ENCODE measurements at regions not wholly inside any gene's neighbourhood (a gene's known extent, or its start where the extent isn't known, plus 50 kb on each side); places are given as distances from the start of the nearest gene placed in this dataset.
"Not testable (repeated sequence)": the region's sequence is repeated elsewhere in the genome, so short reads cannot be mapped to it uniquely, and the experiment has no call there.

DNA sequence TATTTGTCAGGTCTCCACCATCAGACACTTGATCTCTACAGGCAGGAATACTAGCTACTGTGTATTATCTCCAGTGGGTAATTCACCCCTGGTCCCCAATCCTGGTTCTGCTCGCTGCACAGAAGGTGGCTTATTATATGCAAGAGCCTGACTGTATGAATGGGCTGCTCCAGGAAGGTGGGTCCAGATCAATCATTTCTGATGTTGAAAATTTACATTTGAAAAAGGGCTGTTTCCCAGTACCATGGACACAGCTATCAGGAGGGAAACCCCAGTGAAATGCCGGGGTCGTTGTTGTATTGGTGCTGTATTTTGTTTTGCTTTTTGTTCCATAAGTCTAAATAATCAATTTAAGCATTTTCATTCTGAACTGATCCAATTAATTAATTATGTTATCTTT lies 367.6 kb downstream of the RND3 start:
- POLR2A ChIA-PET (ENCODE audit: unreplicated experiment) = no interaction called here
- Histone ChIP-seq H3K4me2 (no peak overlapping the region), H3K9me3 (ENCODE audit: insufficient read depth, low read depth) (no peaks in the 10 kb centered on the region), H3K79me2 (ENCODE audit: low read depth) (no peaks in the 10 kb centered on the region), H3K4me1 (replicated peaks; ENCODE audit: insufficient read depth) (no peaks in the 10 kb centered on the region), H3K9me2 (ENCODE audit: insufficient read depth) (no peaks in the 10 kb centered on the region), H3K27ac (no peak overlapping the region), H3F3A (ENCODE audit: insufficient read depth, low read depth) (no peaks in the 10 kb centered on the region), H4K20me1 (ENCODE audit: insufficient read depth) (no peaks in the 10 kb centered on the region), H2AFZ (no peak overlapping the region), H3K27me3 (ENCODE audit: insufficient read depth, low read depth) (no peaks in the 10 kb centered on the region), H3K4me3 (no peak overlapping the region), H3K36me3 (ENCODE audit: low read depth) (no peaks in the 10 kb centered on the region)
- intact Hi-C loops (cut with micrococcal nuclease; ENCODE audit: unreplicated experiment) = no loop called here
- TF ChIP-seq, protein P1, sequence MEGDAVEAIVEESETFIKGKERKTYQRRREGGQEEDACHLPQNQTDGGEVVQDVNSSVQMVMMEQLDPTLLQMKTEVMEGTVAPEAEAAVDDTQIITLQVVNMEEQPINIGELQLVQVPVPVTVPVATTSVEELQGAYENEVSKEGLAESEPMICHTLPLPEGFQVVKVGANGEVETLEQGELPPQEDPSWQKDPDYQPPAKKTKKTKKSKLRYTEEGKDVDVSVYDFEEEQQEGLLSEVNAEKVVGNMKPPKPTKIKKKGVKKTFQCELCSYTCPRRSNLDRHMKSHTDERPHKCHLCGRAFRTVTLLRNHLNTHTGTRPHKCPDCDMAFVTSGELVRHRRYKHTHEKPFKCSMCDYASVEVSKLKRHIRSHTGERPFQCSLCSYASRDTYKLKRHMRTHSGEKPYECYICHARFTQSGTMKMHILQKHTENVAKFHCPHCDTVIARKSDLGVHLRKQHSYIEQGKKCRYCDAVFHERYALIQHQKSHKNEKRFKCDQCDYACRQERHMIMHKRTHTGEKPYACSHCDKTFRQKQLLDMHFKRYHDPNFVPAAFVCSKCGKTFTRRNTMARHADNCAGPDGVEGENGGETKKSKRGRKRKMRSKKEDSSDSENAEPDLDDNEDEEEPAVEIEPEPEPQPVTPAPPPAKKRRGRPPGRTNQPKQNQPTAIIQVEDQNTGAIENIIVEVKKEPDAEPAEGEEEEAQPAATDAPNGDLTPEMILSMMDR (conservative IDR thresholded peaks at IDR 0.05) = no peak
- TF ChIP-seq EZH2 (IDR thresholded peaks at IDR 0.05; ENCODE audit: low read depth) = no peak
- DNase-seq = no peak
- no TSS peak for BruUV-seq (replicated peaks)
- CTCF ChIA-PET = no interaction called here

- BruUV-seq (replicated peaks); H3K9me2 ChIP-seq (ENCODE audit: insufficient read depth); H4K20me1 ChIP-seq (ENCODE audit: insufficient read depth); H3K36me3 ChIP-seq (ENCODE audit: low read depth); intact Hi-C loops (cut with micrococcal nuclease; ENCODE audit: unreplicated experiment); H3K79me2 ChIP-seq (ENCODE audit: low read depth); H3F3A ChIP-seq (ENCODE audit: insufficient read depth, low read depth); H3K9me3 ChIP-seq (ENCODE audit: insufficient read depth, low read depth); DNase-seq; H3K27ac ChIP-seq; CTCF ChIA-PET; H2AFZ ChIP-seq; POLR2A ChIA-PET (ENCODE audit: unreplicated experiment); H3K27me3 ChIP-seq (ENCODE audit: insufficient read depth, low read depth); H3K4me1 ChIP-seq (replicated peaks; ENCODE audit: insufficient read depth); H3K4me3 ChIP-seq; H3K4me2 ChIP-seq: not testable (repeated sequence)
Observed at GRCh38 chr2:150114089-150114488, 373.4 kb downstream of the RND3 start.

GRCh38 chr2:150110548-150110947 lies 376.9 kb downstream of the RND3 start:
- H4K20me1 ChIP-seq (ENCODE audit: insufficient read depth) = no peaks in the 10 kb centered on the region
- H3K9me2 ChIP-seq (ENCODE audit: insufficient read depth) = no peaks in the 10 kb centered on the region
- no peak overlapping the region for H3K4me2 ChIP-seq
- ChIA-PET CTCF (no interaction called here), POLR2A (ENCODE audit: unreplicated experiment) (no interaction called here)
- no peaks in the 10 kb centered on the region for H3F3A ChIP-seq (ENCODE audit: insufficient read depth, low read depth)
- H3K27me3 ChIP-seq (ENCODE audit: insufficient read depth, low read depth) = no peaks in the 10 kb centered on the region
- BruUV-seq (replicated peaks) = no TSS peak
- no peak overlapping the region for H3K4me3 ChIP-seq
- no peaks in the 10 kb centered on the region for H3K4me1 ChIP-seq (replicated peaks; ENCODE audit: insufficient read depth)
- H3K79me2 ChIP-seq (ENCODE audit: low read depth) = no peaks in the 10 kb centered on the region
- no peak overlapping the region for H3K27ac ChIP-seq
- TF ChIP-seq, protein P1 (conservative IDR thresholded peaks at IDR 0.05) = no peak
- TF ChIP-seq EZH2 (IDR thresholded peaks at IDR 0.05; ENCODE audit: low read depth) = no peak
- H2AFZ ChIP-seq = no peak overlapping the region
- H3K9me3 ChIP-seq (ENCODE audit: insufficient read depth, low read depth) = no peaks in the 10 kb centered on the region
- intact Hi-C loops (cut with micrococcal nuclease; ENCODE audit: unreplicated experiment) = no loop called here
- DNase-seq = no peak
- no peaks in the 10 kb centered on the region for H3K36me3 ChIP-seq (ENCODE audit: low read depth)

DNA sequence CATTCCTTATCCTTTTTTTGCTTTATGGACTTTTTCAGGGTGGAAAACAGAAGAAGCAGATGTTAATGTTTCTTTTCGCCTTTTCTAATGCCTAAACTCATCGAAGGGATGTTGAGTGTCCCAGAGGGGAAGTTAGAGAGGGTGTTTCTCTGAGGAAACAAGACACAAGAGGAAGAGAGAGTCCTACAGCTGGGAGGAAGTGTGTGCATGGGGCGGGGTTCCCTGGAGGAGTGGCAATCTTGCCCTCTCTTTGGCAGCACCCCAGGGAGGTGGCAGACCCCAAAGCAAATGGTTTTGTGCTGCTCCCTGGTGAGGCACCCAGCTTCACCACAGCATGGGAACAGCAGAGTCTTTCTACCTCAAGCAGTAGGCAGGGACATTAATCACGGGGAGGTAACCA lies 377.6 kb downstream of the RND3 start:
- intact Hi-C loops (cut with micrococcal nuclease; ENCODE audit: unreplicated experiment) = no loop called here
- no peaks in the 10 kb centered on the region for H3F3A ChIP-seq (ENCODE audit: insufficient read depth, low read depth)
- POLR2A ChIA-PET (ENCODE audit: unreplicated experiment) = no interaction called here
- no TSS peak for BruUV-seq (replicated peaks)
- no peak overlapping the region for H3K4me3 ChIP-seq
- no peaks in the 10 kb centered on the region for H3K9me2 ChIP-seq (ENCODE audit: insufficient read depth)
- H3K79me2 ChIP-seq (ENCODE audit: low read depth) = no peaks in the 10 kb centered on the region
- CTCF ChIA-PET = no interaction called here
- H3K27ac ChIP-seq = no peak overlapping the region
- no peaks in the 10 kb centered on the region for H3K9me3 ChIP-seq (ENCODE audit: insufficient read depth, low read depth)
- H3K4me1 ChIP-seq (replicated peaks; ENCODE audit: insufficient read depth) = no peaks in the 10 kb centered on the region
- no peaks in the 10 kb centered on the region for H3K27me3 ChIP-seq (ENCODE audit: insufficient read depth, low read depth)
- H2AFZ ChIP-seq = no peak overlapping the region
- H3K4me2 ChIP-seq = no peak overlapping the region
- TF ChIP-seq, protein P1 (conservative IDR thresholded peaks at IDR 0.05) = no peak
- H4K20me1 ChIP-seq (ENCODE audit: insufficient read depth) = no peaks in the 10 kb centered on the region
- H3K36me3 ChIP-seq (ENCODE audit: low read depth) = no peaks in the 10 kb centered on the region
- no peak for DNase-seq

All from PC-9 (cell line).